ENCODE measurements at regions not wholly inside any gene's neighbourhood (a gene's known extent, or its start where the extent isn't known, plus 50 kb on each side); places are given as distances from the start of the nearest gene placed in this dataset.

DNA sequence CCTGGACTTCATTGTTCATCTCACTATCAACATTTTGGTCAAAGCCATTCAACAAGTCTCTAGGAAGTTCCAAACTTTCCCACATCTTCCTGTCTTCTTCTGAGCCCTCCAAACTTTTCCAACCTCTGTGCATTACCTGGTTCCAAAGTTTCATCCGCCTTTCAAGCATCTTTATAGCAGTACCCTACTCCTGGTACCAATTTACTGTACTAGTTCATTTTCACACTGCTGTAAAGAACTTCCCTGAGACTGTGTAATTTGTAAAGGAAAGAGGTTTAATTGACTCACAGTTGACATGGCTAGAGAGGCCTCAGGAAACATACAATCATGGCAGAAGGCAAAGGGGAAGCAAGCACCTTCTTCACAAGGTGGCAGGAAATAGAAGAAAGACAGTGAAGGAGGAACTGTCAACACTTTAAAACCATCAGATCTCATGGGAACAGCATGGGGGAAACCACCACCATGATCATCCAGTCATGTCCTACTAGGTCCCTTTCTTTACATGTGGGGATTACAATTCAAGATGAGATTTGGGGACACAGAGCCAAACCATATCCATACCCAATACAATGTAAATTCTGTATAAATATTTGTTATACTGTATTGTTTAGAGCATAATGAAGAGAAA lies 109.7 kb downstream of the C12orf75 start:
- TF ChIP-seq, protein P1, sequence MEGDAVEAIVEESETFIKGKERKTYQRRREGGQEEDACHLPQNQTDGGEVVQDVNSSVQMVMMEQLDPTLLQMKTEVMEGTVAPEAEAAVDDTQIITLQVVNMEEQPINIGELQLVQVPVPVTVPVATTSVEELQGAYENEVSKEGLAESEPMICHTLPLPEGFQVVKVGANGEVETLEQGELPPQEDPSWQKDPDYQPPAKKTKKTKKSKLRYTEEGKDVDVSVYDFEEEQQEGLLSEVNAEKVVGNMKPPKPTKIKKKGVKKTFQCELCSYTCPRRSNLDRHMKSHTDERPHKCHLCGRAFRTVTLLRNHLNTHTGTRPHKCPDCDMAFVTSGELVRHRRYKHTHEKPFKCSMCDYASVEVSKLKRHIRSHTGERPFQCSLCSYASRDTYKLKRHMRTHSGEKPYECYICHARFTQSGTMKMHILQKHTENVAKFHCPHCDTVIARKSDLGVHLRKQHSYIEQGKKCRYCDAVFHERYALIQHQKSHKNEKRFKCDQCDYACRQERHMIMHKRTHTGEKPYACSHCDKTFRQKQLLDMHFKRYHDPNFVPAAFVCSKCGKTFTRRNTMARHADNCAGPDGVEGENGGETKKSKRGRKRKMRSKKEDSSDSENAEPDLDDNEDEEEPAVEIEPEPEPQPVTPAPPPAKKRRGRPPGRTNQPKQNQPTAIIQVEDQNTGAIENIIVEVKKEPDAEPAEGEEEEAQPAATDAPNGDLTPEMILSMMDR (IDR thresholded peaks at IDR 0.05) = no peak
- Histone ChIP-seq H2AFZ (no peak overlapping the region), H3K4me3 (ENCODE audit: low read depth, low read length) (no peak overlapping the region), H3K27ac (no peak overlapping the region), H3K27me3 (ENCODE audit: control insufficient read depth, insufficient read depth, low read length) (no peaks in the 10 kb centered on the region), H3K36me3 (ENCODE audit: control insufficient read depth, insufficient read depth, low read length) (no peaks in the 10 kb centered on the region), H3K79me2 (no peaks in the 10 kb centered on the region), H3K4me2 (ENCODE audit: low read length) (no peak overlapping the region), H3K9ac (no peak overlapping the region), H3K9me3 (ENCODE audit: control insufficient read depth, low read length) (no peaks in the 10 kb centered on the region), H3K4me1 (no peaks in the 10 kb centered on the region)

DNA sequence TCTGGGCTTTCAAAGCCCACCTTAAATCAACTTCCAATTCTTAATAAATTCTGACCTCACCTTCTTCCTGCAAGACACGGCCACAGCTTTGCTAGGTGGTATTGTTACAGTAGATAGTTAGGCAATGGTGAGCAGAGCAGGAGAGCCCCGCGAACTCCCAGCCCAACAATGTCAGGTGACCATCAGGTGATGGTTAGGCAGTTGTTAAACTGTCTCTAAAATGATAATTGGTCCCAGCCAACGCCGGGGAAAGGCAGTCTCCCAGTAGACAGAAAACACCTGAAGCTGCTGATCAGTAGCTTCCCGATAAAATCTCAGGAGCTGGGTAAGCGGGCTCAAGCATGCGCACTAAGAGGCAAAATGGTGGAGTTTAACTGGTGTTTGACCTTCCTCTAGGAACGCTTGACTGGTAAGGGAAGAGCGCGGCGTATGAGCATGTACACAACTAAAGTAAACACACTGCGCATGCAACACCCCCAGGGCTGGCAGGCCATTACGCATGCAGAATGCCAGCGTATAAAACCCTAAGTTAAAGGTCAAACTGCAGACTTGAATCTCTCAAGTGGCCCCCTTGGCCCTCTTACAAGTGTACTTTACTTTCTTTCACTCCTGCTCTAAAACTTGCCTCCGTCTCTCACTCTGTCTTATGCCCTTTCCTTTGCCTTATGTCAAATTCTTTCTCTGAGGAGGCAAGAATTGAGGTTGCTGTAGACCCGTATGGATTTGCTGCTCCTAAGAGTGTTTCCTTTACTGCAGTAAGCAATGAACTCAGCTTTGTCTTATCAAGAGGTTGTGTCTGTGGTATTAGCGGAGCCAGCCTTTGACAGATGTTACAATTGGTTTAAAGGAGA lies 113.5 kb downstream of the C12orf75 start:
- no peak overlapping the region for H3K4me3 ChIP-seq (ENCODE audit: low read depth, low read length)
- H2AFZ ChIP-seq = no peak overlapping the region
- no peaks in the 10 kb centered on the region for H3K36me3 ChIP-seq (ENCODE audit: control insufficient read depth, insufficient read depth, low read length)
- TF ChIP-seq, protein P1 (IDR thresholded peaks at IDR 0.05) = no peak
- H3K79me2 ChIP-seq = no peaks in the 10 kb centered on the region
- H3K9me3 ChIP-seq (ENCODE audit: control insufficient read depth, low read length) = no peaks in the 10 kb centered on the region
- no peak overlapping the region for H3K27ac ChIP-seq
- peaks cover 4% of the 10 kb centered on the region for H3K4me1 ChIP-seq
- H3K4me2 ChIP-seq (ENCODE audit: low read length) = no peak overlapping the region
- no peaks in the 10 kb centered on the region for H3K27me3 ChIP-seq (ENCODE audit: control insufficient read depth, insufficient read depth, low read length)
- no peak overlapping the region for H3K9ac ChIP-seq

DNA sequence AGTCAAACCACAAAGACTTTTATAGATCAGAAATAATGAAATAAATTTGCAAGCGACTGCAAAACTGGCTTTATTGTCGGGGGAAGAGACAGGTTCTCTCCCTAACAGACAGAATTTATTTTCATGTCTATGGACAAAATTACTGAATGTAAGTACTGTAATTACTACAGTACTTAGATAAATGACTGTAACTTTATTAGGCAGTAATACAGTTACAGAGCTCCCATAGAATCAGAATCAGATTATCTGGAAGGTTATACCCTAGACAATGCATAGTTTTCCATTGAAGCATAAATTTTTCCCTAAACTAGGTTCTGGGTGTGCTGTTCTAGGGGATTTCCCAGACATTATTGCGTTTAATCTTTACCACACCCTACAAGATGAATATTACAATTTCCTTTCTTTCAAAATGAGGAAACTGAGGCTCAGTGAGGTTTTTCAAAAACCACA lies 114.2 kb downstream of the C12orf75 start:
- H3K9me3 ChIP-seq (ENCODE audit: control insufficient read depth, low read length) = no peaks in the 10 kb centered on the region
- no peak overlapping the region for H2AFZ ChIP-seq
- no peaks in the 10 kb centered on the region for H3K27me3 ChIP-seq (ENCODE audit: control insufficient read depth, insufficient read depth, low read length)
- no peaks in the 10 kb centered on the region for H3K36me3 ChIP-seq (ENCODE audit: control insufficient read depth, insufficient read depth, low read length)
- peaks cover 4% of the 10 kb centered on the region for H3K4me1 ChIP-seq
- no peak overlapping the region for H3K27ac ChIP-seq
- TF ChIP-seq, protein P1 (IDR thresholded peaks at IDR 0.05) = no peak
- no peak overlapping the region for H3K4me2 ChIP-seq (ENCODE audit: low read length)
- H3K4me3 ChIP-seq (ENCODE audit: low read depth, low read length) = no peak overlapping the region
- no peak overlapping the region for H3K9ac ChIP-seq
- H3K79me2 ChIP-seq = no peaks in the 10 kb centered on the region

DNA sequence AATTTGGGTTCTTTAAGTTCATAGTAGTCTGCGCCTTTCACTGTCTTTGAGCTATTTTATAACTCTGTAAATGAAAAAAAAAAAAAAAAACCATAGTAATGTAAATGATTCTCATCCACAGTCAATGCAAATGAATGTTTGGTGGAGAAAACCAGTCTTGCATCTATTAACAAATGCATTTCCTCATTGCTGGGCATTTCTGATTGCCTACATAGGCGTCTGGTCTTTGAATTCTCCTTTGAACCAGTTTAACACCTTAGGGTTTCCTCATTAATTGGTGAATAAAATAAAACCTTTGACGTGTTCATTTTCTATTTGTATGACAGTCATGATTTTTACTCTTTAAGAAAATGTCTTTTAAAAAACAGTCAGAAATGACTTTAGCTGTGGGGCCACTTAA lies 114.8 kb downstream of the C12orf75 start:
- Histone ChIP-seq H2AFZ (no peak overlapping the region), H3K4me1 (peaks cover 4% of the 10 kb centered on the region), H3K36me3 (ENCODE audit: control insufficient read depth, insufficient read depth, low read length) (no peaks in the 10 kb centered on the region), H3K4me3 (ENCODE audit: low read depth, low read length) (no peak overlapping the region), H3K27me3 (ENCODE audit: control insufficient read depth, insufficient read depth, low read length) (no peaks in the 10 kb centered on the region), H3K9ac (no peak overlapping the region), H3K9me3 (ENCODE audit: control insufficient read depth, low read length) (no peaks in the 10 kb centered on the region), H3K79me2 (no peaks in the 10 kb centered on the region), H3K4me2 (ENCODE audit: low read length) (no peak overlapping the region), H3K27ac (peak overlapping the region; percentile 3)
- TF ChIP-seq, protein P1 (IDR thresholded peaks at IDR 0.05) = no peak
